CMK (cell line): ENCODE measurements at regions not wholly inside any gene's neighbourhood (a gene's known extent, or its start where the extent isn't known, plus 50 kb on each side); places are given as distances from the start of the nearest gene placed in this dataset.

Experiments used
- DNase-seq: peaks from one replicate; pipeline ENCODE4 v3.0.0-alpha.2; 2010; ENCODE audit warnings: low read depth

- DNase-seq, result no peak
Observed at GRCh38 chr3:164236851-164237250, 841.4 kb downstream of the SI start.

GRCh38 chr3:164235289-164236028 lies 842.8 kb downstream of the SI start:
- no peak for DNase-seq

- no peak for DNase-seq
Observed at GRCh38 chr3:164233951-164234350, 844.3 kb downstream of the SI start.

GRCh38 chr3:164231718-164232117 lies 846.6 kb downstream of the SI start:
- no peak for DNase-seq

- no peak for DNase-seq
Observed at GRCh38 chr3:164230385-164231094, 847.8 kb downstream of the SI start.

- DNase-seq, result no peak
Observed at GRCh38 chr3:164224126-164224525, 854.2 kb downstream of the SI start.

- no peak for DNase-seq
Observed at GRCh38 chr3:164222197-164222596, 856.1 kb downstream of the SI start.

GRCh38 chr3:164221297-164221696 lies 857.0 kb downstream of the SI start:
- DNase-seq, result no peak

GRCh38 chr3:164209363-164209762 lies 868.9 kb downstream of the SI start:
- DNase-seq, result no peak

GRCh38 chr3:164208821-164209220 lies 869.5 kb downstream of the SI start:
- no peak for DNase-seq

- no peak for DNase-seq
Observed at GRCh38 chr3:164208048-164208447, 870.2 kb downstream of the SI start.

GRCh38 chr3:164200053-164200823 lies 878.1 kb downstream of the SI start:
- no peak for DNase-seq

- no peak for DNase-seq
Observed at GRCh38 chr3:164196477-164196876, 881.8 kb downstream of the SI start.

GRCh38 chr3:164194842-164195241 lies 883.5 kb downstream of the SI start:
- DNase-seq, result no peak

- DNase-seq, result no peak
Observed at GRCh38 chr3:164192974-164193373, 885.3 kb downstream of the SI start.

- no peak for DNase-seq
Observed at GRCh38 chr3:164190566-164190965, 887.7 kb downstream of the SI start.

- no peak for DNase-seq
Observed at GRCh38 chr3:164186095-164186494, 892.2 kb downstream of the SI start.

GRCh38 chr3:164179110-164179774 lies 899.1 kb downstream of the SI start:
- DNase-seq, result no peak

GRCh38 chr3:164174059-164174458 lies 904.2 kb downstream of the SI start:
- DNase-seq, result no peak

- peak; percentile 5 for DNase-seq
Observed at GRCh38 chr3:164155400-164155799, 922.9 kb downstream of the SI start.

GRCh38 chr3:164144824-164145223 lies 933.5 kb downstream of the SI start:
- DNase-seq, result no peak

GRCh38 chr3:164132878-164133277 lies 945.4 kb downstream of the SI start:
- no peak for DNase-seq
